ENCODE measurements at regions not wholly inside any gene's neighbourhood (a gene's known extent, or its start where the extent isn't known, plus 50 kb on each side); places are given as distances from the start of the nearest gene placed in this dataset.

- DNase-seq = no peak
These were observed 364.6 kb downstream of the SHQ1 start for GRCh38 chr3:72483554-72484104.

- peak; percentile 69 for DNase-seq
These were observed 365.5 kb downstream of the SHQ1 start for GRCh38 chr3:72482589-72483321.

GRCh38 chr3:72481542-72481941 is 366.7 kb downstream of the SHQ1 start:
- no peak for DNase-seq

- no peak for DNase-seq
These were observed 367.9 kb downstream of the SHQ1 start for GRCh38 chr3:72480366-72480765.

GRCh38 chr3:72479651-72480215 is 368.5 kb downstream of the SHQ1 start:
- no peak for DNase-seq

- no peak for DNase-seq
These were observed 372.1 kb downstream of the SHQ1 start for GRCh38 chr3:72476139-72476483.

- no peak for DNase-seq
These were observed 372.7 kb downstream of the SHQ1 start for GRCh38 chr3:72475258-72476138.

GRCh38 chr3:72474775-72475174 is 373.5 kb downstream of the SHQ1 start:
- DNase-seq = no peak

GRCh38 chr3:72473156-72473555 is 375.1 kb downstream of the SHQ1 start:
- no peak for DNase-seq

- DNase-seq = no peak
These were observed 377.3 kb downstream of the SHQ1 start for GRCh38 chr3:72470904-72471417.

- DNase-seq = no peak
These were observed 382.4 kb downstream of the SHQ1 start for GRCh38 chr3:72465853-72466252.

GRCh38 chr3:72463083-72463482 is 385.2 kb downstream of the SHQ1 start:
- DNase-seq = no peak

GRCh38 chr3:72462595-72463011 is 385.6 kb downstream of the SHQ1 start:
- no peak for DNase-seq

- no peak for DNase-seq
These were observed 386.5 kb downstream of the SHQ1 start for GRCh38 chr3:72461787-72462186.

GRCh38 chr3:72460205-72461174 is 387.8 kb downstream of the SHQ1 start:
- DNase-seq = no peak

- DNase-seq = no peak
These were observed 388.7 kb downstream of the SHQ1 start for GRCh38 chr3:72459588-72459987.

- DNase-seq = no peak
These were observed 389.9 kb downstream of the SHQ1 start for GRCh38 chr3:72458375-72458774.

GRCh38 chr3:72454441-72454840 is 393.8 kb downstream of the SHQ1 start:
- DNase-seq = no peak

GRCh38 chr3:72453706-72454105 is 394.5 kb downstream of the SHQ1 start:
- DNase-seq = no peak

- no peak for DNase-seq
These were observed 395.5 kb downstream of the SHQ1 start for GRCh38 chr3:72452745-72453144.

GRCh38 chr3:72451841-72452240 is 396.4 kb downstream of the SHQ1 start:
- no peak for DNase-seq

- no peak for DNase-seq
These were observed 398.7 kb downstream of the SHQ1 start for GRCh38 chr3:72449551-72449950.
